ENCODE measurements at regions not wholly inside any gene's neighbourhood (a gene's known extent, or its start where the extent isn't known, plus 50 kb on each side); places are given as distances from the start of the nearest gene placed in this dataset.
"Not testable (repeated sequence)": the region's sequence is repeated elsewhere in the genome, so short reads cannot be mapped to it uniquely, and the experiment has no call there.

- no peak for DNase-seq
These were observed 118.9 kb upstream of the SFSWAP start for GRCh38 chr12:131591714-131592709.

GRCh38 chr12:131592972-131593371 lies 117.9 kb upstream of the SFSWAP start:
- no peak for DNase-seq

- DNase-seq: no peak
These were observed 117.5 kb upstream of the SFSWAP start for GRCh38 chr12:131593406-131593805.

- no peak for DNase-seq
These were observed 114.8 kb upstream of the SFSWAP start for GRCh38 chr12:131596115-131596514.

- no peak for DNase-seq
These were observed 113.6 kb upstream of the SFSWAP start for GRCh38 chr12:131597333-131597732.

GRCh38 chr12:131598717-131599116 lies 112.2 kb upstream of the SFSWAP start:
- DNase-seq: no peak

- DNase-seq: no peak
These were observed 111.4 kb upstream of the SFSWAP start for GRCh38 chr12:131599190-131600159.

- DNase-seq: no peak
These were observed 110.7 kb upstream of the SFSWAP start for GRCh38 chr12:131600160-131600532.

- DNase-seq: not testable (repeated sequence)
These were observed 109.4 kb upstream of the SFSWAP start for GRCh38 chr12:131601499-131601898.

- no peak for DNase-seq
These were observed 107.6 kb upstream of the SFSWAP start for GRCh38 chr12:131603106-131603938.

- no peak for DNase-seq
These were observed 106.7 kb upstream of the SFSWAP start for GRCh38 chr12:131603939-131604795.

- no peak for DNase-seq
These were observed 106.0 kb upstream of the SFSWAP start for GRCh38 chr12:131604859-131605258.

GRCh38 chr12:131605304-131605829 lies 105.5 kb upstream of the SFSWAP start:
- no peak for DNase-seq

GRCh38 chr12:131606218-131606901 lies 104.5 kb upstream of the SFSWAP start:
- DNase-seq: no peak

- no peak for DNase-seq
These were observed 103.0 kb upstream of the SFSWAP start for GRCh38 chr12:131607658-131608447.

GRCh38 chr12:131608740-131609690 lies 101.9 kb upstream of the SFSWAP start:
- no peak for DNase-seq

GRCh38 chr12:131609762-131610161 lies 101.1 kb upstream of the SFSWAP start:
- DNase-seq: no peak

GRCh38 chr12:131610181-131610580 lies 100.7 kb upstream of the SFSWAP start:
- DNase-seq: no peak

- DNase-seq: no peak
These were observed 100.0 kb upstream of the SFSWAP start for GRCh38 chr12:131610891-131611290.
